ENCODE measurements at regions not wholly inside any gene's neighbourhood (a gene's known extent, or its start where the extent isn't known, plus 50 kb on each side); places are given as distances from the start of the nearest gene placed in this dataset.
A peak's percentile ranks its signal among the peaks of the same experiment; 100 is the strongest.

- ATAC-seq = peak; percentile 55; the same call in 1 of the 3 replicates
- TF ChIP-seq ZNF565 (CRISPR knock-in tag; conservative IDR thresholded peaks at IDR 0.05; ENCODE audit: low read depth) (no peak), ARNTL (CRISPR knock-in tag; IDR thresholded peaks at IDR 0.05; ENCODE audit: borderline replicate concordance, low read depth) (no peak), ZFP30 (CRISPR knock-in tag; IDR thresholded peaks at IDR 0.05) (no peak), ESRRG (CRISPR knock-in tag; IDR thresholded peaks at IDR 0.05) (no peak)
Measured at GRCh38 chr3:118472586-118472985, 562.1 kb downstream of the IGSF11 start.

GRCh38 chr3:118473343-118473742 is 561.3 kb downstream of the IGSF11 start:
- TF ChIP-seq POU6F1 (CRISPR knock-in tag; IDR thresholded peaks at IDR 0.05; ENCODE audit: borderline replicate concordance, low read depth) (no peak), ISL1 (CRISPR knock-in tag; IDR thresholded peaks at IDR 0.05) (no peak), CSDC2 (CRISPR knock-in tag; IDR thresholded peaks at IDR 0.05) (no peak), ZFP3 (CRISPR knock-in tag; IDR thresholded peaks at IDR 0.05) (no peak), TSHZ2 (CRISPR knock-in tag; IDR thresholded peaks at IDR 0.05) (no peak), ZNF565 (CRISPR knock-in tag; conservative IDR thresholded peaks at IDR 0.05; ENCODE audit: low read depth) (no peak), CSRNP3 (CRISPR knock-in tag; IDR thresholded peaks at IDR 0.05) (no peak), PPARA (CRISPR knock-in tag; IDR thresholded peaks at IDR 0.05; ENCODE audit: borderline replicate concordance) (no peak), ESRRG (CRISPR knock-in tag; IDR thresholded peaks at IDR 0.05) (no peak)
- ATAC-seq = no peak

GRCh38 chr3:118476885-118477618 is 557.6 kb downstream of the IGSF11 start:
- no peak for ATAC-seq

GRCh38 chr3:118477768-118478167 is 556.9 kb downstream of the IGSF11 start:
- no peak for ATAC-seq
- TF ChIP-seq ZNF565 (CRISPR knock-in tag; conservative IDR thresholded peaks at IDR 0.05; ENCODE audit: low read depth) (no peak), GLIS3 (CRISPR knock-in tag; IDR thresholded peaks at IDR 0.05) (no peak), BACH2 (CRISPR knock-in tag; IDR thresholded peaks at IDR 0.05; ENCODE audit: borderline replicate concordance) (no peak), SNAI2 (CRISPR knock-in tag; IDR thresholded peaks at IDR 0.05) (no peak), ESRRG (CRISPR knock-in tag; IDR thresholded peaks at IDR 0.05) (no peak), TCF4 (CRISPR knock-in tag; IDR thresholded peaks at IDR 0.05; ENCODE audit: borderline replicate concordance) (no peak), ZNF70 (CRISPR knock-in tag; IDR thresholded peaks at IDR 0.05) (no peak), CREB5 (CRISPR knock-in tag; IDR thresholded peaks at IDR 0.05; ENCODE audit: low read depth) (no peak), PATZ1 (CRISPR knock-in tag; IDR thresholded peaks at IDR 0.05; ENCODE audit: borderline replicate concordance) (no peak)

More at GRCh38 chr3:118476885-118477618, 557.6 kb downstream of the IGSF11 start:
- no peak for TF ChIP-seq RARB (CRISPR knock-in tag; IDR thresholded peaks at IDR 0.05)
- TF ChIP-seq ZNF8 (CRISPR knock-in tag; IDR thresholded peaks at IDR 0.05) = no peak
- no peak for TF ChIP-seq SNAI2 (CRISPR knock-in tag; IDR thresholded peaks at IDR 0.05)
- no peak for TF ChIP-seq ZC3H10 (CRISPR knock-in tag; IDR thresholded peaks at IDR 0.05)
- TF ChIP-seq ISL1 (CRISPR knock-in tag; IDR thresholded peaks at IDR 0.05) = no peak
- no peak for TF ChIP-seq TOX (CRISPR knock-in tag; IDR thresholded peaks at IDR 0.05; ENCODE audit: borderline replicate concordance)
- TF ChIP-seq ZFP30 (CRISPR knock-in tag; IDR thresholded peaks at IDR 0.05) = no peak
- TF ChIP-seq ESRRG (CRISPR knock-in tag; IDR thresholded peaks at IDR 0.05) = no peak
- TF ChIP-seq GLIS3 (CRISPR knock-in tag; IDR thresholded peaks at IDR 0.05) = no peak
- TF ChIP-seq TSHZ2 (CRISPR knock-in tag; IDR thresholded peaks at IDR 0.05) = no peak
- TF ChIP-seq TCF4 (CRISPR knock-in tag; IDR thresholded peaks at IDR 0.05; ENCODE audit: borderline replicate concordance) = no peak

Data from SK-N-SH treated with all-trans-retinoic acid at 6 μM for 48 hours (cell line).